Neural cell (in vitro differentiated cells): ENCODE measurements at regions not wholly inside any gene's neighbourhood (a gene's known extent, or its start where the extent isn't known, plus 50 kb on each side); places are given as distances from the start of the nearest gene placed in this dataset.

Experiments
- H2AFZ ChIP-seq: fragments of 200-600, 300-800 bp; sonication (generic), shearing (Covaris generic); 2 replicates; pipeline ENCODE4 v1.6.0; 2014; ENCODE audit warnings: low read depth, mild to moderate bottlenecking, antibody characterized with exemption, low read length, moderate library complexity
- H3F3A ChIP-seq: fragments of 200-600 bp; shearing (Covaris generic); 2 replicates; pipeline ENCODE4 v1.6.1; 2016; ENCODE audit warnings: mild to moderate bottlenecking, moderate library complexity, mixed read lengths, antibody characterized with exemption, low read length; ENCODE audit not compliant: insufficient read depth, poor library complexity, severe bottlenecking
- H3K27ac ChIP-seq: fragments of 200-600, 300-800 bp; sonication (generic), shearing (Covaris generic); 2 replicates; pipeline ENCODE4 v1.5.1; 2014; ENCODE audit warnings: mild to moderate bottlenecking, low read length, moderate library complexity
- H3K27me3 ChIP-seq: fragments of 300-800, 200-600 bp; sonication (generic), shearing (Covaris generic); 2 replicates; pipeline ENCODE4 v1.6.0; 2014; ENCODE audit warnings: mild to moderate bottlenecking, low read depth, low read length, moderate library complexity; ENCODE audit not compliant: insufficient read depth
- H3K36me3 ChIP-seq: fragments of 300-800, 200-600 bp; sonication (generic), shearing (Covaris generic); 2 replicates; pipeline ENCODE4 v1.5.1; 2014; ENCODE audit warnings: mild to moderate bottlenecking, antibody characterized with exemption, low read length, moderate library complexity; ENCODE audit not compliant: insufficient read depth
- H3K4me2 ChIP-seq: fragments of 300-800, 200-600 bp; sonication (generic), shearing (Covaris generic); 2 replicates; pipeline ENCODE4 v1.6.0; 2014; ENCODE audit warnings: mild to moderate bottlenecking, low read length
- H3K4me3 ChIP-seq: fragments of 300-800, 200-600 bp; sonication (generic), shearing (Covaris generic); 2 replicates; pipeline ENCODE4 v1.5.1; 2014; ENCODE audit warnings: mild to moderate bottlenecking, low read length, moderate library complexity
- H3K79me2 ChIP-seq: fragments of 200-600 bp; shearing (Covaris generic); replicated peaks from 2 replicates; pipeline ENCODE4 v1.6.0; 2014; ENCODE audit warnings: mild to moderate bottlenecking, low read length, moderate library complexity; ENCODE audit not compliant: insufficient read depth
- H3K9ac ChIP-seq: fragments of 300-800, 200-600 bp; sonication (generic), shearing (Covaris generic); 2 replicates; pipeline ENCODE4 v1.6.1; 2016; ENCODE audit warnings: mild to moderate bottlenecking, low read length, mixed read lengths
- H3K9me2 ChIP-seq: fragments of 200-600 bp; shearing (Covaris generic); 2 replicates; pipeline ENCODE4 v1.6.1; 2016; ENCODE audit warnings: mild to moderate bottlenecking, low read length, mixed read lengths; ENCODE audit not compliant: insufficient read depth
- H3K9me3 ChIP-seq: fragments of 200-600, 300-800 bp; sonication (generic), shearing (Covaris generic); 2 replicates; pipeline ENCODE4 v1.6.1; 2016; ENCODE audit warnings: mild to moderate bottlenecking, mixed run types, low read length, moderate library complexity, mixed read lengths
- H4K20me1 ChIP-seq: fragments of 200-600 bp; shearing (Covaris generic); 2 replicates; pipeline ENCODE4 v1.6.1; 2016; ENCODE audit warnings: mild to moderate bottlenecking, mixed run types; ENCODE audit not compliant: insufficient read depth
- EP300 ChIP-seq: fragments of 450-650 bp; conservative IDR thresholded peaks from 2 replicates; pipeline ENCODE4 v1.6.1; 2014; ENCODE audit warnings: antibody characterized with exemption, mild to moderate bottlenecking, moderate library complexity; ENCODE audit not compliant: poor library complexity, severe bottlenecking
- EZH2 ChIP-seq: fragments of 200-600, 300-800 bp; shearing (Covaris generic), sonication (generic); IDR thresholded peaks from 2 replicates; pipeline ENCODE4 v1.6.1; 2014; ENCODE audit warnings: antibody characterized with exemption, low read length, borderline replicate concordance, mild to moderate bottlenecking; ENCODE audit not compliant: insufficient read depth, poor library complexity, severe bottlenecking
- MXI1 ChIP-seq: fragments of 450-650 bp; conservative IDR thresholded peaks from 2 replicates; pipeline ENCODE4 v1.6.1; 2014; ENCODE audit warnings: antibody characterized with exemption, mild to moderate bottlenecking; ENCODE audit not compliant: poor library complexity, severe bottlenecking
- POLR2AphosphoS5 ChIP-seq: IDR thresholded peaks from 2 replicates; pipeline ENCODE4 v1.6.1; 2012
- RAD21 ChIP-seq: fragments of 450-650 bp; conservative IDR thresholded peaks from 2 replicates; pipeline ENCODE4 v1.6.1; 2014; ENCODE audit warnings: antibody characterized with exemption, mild to moderate bottlenecking, moderate library complexity
- SMC3 ChIP-seq: fragments of 450-650 bp; conservative IDR thresholded peaks from 2 replicates; pipeline ENCODE4 v1.6.1; 2014; ENCODE audit warnings: antibody characterized with exemption, mild to moderate bottlenecking, moderate library complexity; ENCODE audit not compliant: poor library complexity
- TAF1 ChIP-seq: IDR thresholded peaks from 2 replicates; pipeline ENCODE4 v1.6.1; 2012; ENCODE audit warnings: low read depth
- TF ChIP-seq, protein P1 (sequence below): fragments of 450-650 bp; IDR thresholded peaks from 2 replicates; pipeline ENCODE4 v1.5.1; 2014; ENCODE audit warnings: antibody characterized with exemption, mild to moderate bottlenecking, moderate library complexity; ENCODE audit not compliant: poor library complexity, severe bottlenecking
- TF ChIP-seq, protein P2 (sequence below): IDR thresholded peaks from 2 replicates; pipeline ENCODE4 v1.6.1; 2012; ENCODE audit warnings: borderline replicate concordance

DNA sequence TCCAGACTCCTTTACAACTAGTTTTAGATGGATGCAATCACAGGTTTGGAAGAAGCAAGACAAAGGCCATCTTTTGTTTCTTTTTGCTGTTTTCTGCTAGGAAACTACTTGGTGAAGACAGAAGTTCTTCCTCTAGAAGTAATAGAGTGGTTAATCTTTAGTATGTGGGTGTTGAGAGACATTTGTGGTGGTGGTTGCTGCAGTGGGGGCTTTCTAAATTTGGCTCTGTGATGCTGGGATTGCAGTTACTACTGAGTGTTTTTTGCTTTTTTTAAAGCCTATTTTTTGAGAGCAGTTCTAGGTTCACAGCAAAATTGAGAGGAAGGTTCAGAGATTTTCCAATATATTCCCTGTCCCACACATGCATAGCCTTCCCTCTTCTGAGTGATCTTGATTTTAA, 120.0 kb downstream of the AASDHPPT start:
- no peaks in the 10 kb centered on the region for H3F3A ChIP-seq
- no peak overlapping the region for H2AFZ ChIP-seq
- H3K9me3 ChIP-seq: no peaks in the 10 kb centered on the region
- H3K4me3 ChIP-seq: no peak overlapping the region
- no peaks in the 10 kb centered on the region for H3K36me3 ChIP-seq
- H3K79me2 ChIP-seq: no peaks in the 10 kb centered on the region
- no peak overlapping the region for H3K27ac ChIP-seq
- H3K9me2 ChIP-seq: no peaks in the 10 kb centered on the region
- no peaks in the 10 kb centered on the region for H4K20me1 ChIP-seq
- H3K4me2 ChIP-seq: no peak overlapping the region
- TF ChIP-seq RAD21: no peak
- TF ChIP-seq MXI1: no peak
- no peak for TF ChIP-seq POLR2AphosphoS5
- no peak for TF ChIP-seq EP300
- TF ChIP-seq, protein P1, sequence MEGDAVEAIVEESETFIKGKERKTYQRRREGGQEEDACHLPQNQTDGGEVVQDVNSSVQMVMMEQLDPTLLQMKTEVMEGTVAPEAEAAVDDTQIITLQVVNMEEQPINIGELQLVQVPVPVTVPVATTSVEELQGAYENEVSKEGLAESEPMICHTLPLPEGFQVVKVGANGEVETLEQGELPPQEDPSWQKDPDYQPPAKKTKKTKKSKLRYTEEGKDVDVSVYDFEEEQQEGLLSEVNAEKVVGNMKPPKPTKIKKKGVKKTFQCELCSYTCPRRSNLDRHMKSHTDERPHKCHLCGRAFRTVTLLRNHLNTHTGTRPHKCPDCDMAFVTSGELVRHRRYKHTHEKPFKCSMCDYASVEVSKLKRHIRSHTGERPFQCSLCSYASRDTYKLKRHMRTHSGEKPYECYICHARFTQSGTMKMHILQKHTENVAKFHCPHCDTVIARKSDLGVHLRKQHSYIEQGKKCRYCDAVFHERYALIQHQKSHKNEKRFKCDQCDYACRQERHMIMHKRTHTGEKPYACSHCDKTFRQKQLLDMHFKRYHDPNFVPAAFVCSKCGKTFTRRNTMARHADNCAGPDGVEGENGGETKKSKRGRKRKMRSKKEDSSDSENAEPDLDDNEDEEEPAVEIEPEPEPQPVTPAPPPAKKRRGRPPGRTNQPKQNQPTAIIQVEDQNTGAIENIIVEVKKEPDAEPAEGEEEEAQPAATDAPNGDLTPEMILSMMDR: no peak
- H3K9ac ChIP-seq: no peak overlapping the region
- no peaks in the 10 kb centered on the region for H3K27me3 ChIP-seq

DNA sequence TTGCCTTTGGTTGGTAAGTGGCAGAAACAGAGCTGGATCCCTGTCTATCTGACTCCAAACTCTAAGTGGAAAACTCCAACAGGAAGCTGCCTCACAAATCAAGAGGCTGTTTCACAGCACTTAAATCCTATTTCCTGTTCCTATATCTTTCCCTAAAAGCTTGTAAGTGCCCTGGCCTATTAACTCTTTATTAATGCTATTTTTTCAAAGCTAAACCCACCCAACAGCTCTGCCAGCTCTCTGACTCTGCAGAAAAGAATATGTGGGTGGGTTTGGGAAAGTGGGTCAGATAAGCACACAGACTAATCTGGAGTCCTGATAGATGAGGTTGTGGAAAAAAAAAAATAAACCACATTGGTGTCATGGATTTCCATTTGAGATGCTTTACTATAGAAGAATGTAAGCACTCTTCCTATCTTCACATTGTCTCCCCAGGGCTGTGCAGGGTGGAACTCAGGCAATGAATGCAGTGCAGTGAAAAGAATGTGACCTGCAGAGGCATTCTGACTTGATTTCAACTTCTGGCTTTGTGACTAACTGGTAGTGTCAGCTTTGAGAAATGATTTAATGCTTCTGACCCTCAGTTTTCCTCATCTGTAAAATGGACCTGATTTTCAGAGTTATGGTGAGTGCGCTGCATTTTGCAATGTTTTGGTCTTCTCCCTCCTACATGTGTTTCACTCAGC, 125.6 kb downstream of the AASDHPPT start:
- Histone ChIP-seq H3K9me2 (no peaks in the 10 kb centered on the region), H3K4me3 (no peak overlapping the region), H3F3A (no peaks in the 10 kb centered on the region), H2AFZ (no peak overlapping the region), H3K27ac (no peak overlapping the region), H3K79me2 (no peaks in the 10 kb centered on the region), H3K27me3 (no peaks in the 10 kb centered on the region), H3K36me3 (no peaks in the 10 kb centered on the region), H3K9ac (no peak overlapping the region), H3K4me2 (no peak overlapping the region), H3K9me3 (no peaks in the 10 kb centered on the region), H4K20me1 (no peaks in the 10 kb centered on the region)
- TF ChIP-seq EZH2: no peak
- TF ChIP-seq, protein P2, sequence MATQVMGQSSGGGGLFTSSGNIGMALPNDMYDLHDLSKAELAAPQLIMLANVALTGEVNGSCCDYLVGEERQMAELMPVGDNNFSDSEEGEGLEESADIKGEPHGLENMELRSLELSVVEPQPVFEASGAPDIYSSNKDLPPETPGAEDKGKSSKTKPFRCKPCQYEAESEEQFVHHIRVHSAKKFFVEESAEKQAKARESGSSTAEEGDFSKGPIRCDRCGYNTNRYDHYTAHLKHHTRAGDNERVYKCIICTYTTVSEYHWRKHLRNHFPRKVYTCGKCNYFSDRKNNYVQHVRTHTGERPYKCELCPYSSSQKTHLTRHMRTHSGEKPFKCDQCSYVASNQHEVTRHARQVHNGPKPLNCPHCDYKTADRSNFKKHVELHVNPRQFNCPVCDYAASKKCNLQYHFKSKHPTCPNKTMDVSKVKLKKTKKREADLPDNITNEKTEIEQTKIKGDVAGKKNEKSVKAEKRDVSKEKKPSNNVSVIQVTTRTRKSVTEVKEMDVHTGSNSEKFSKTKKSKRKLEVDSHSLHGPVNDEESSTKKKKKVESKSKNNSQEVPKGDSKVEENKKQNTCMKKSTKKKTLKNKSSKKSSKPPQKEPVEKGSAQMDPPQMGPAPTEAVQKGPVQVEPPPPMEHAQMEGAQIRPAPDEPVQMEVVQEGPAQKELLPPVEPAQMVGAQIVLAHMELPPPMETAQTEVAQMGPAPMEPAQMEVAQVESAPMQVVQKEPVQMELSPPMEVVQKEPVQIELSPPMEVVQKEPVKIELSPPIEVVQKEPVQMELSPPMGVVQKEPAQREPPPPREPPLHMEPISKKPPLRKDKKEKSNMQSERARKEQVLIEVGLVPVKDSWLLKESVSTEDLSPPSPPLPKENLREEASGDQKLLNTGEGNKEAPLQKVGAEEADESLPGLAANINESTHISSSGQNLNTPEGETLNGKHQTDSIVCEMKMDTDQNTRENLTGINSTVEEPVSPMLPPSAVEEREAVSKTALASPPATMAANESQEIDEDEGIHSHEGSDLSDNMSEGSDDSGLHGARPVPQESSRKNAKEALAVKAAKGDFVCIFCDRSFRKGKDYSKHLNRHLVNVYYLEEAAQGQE: no peak
- TF ChIP-seq, protein P1: no peak
- TF ChIP-seq MXI1: no peak
- TF ChIP-seq SMC3: no peak
- no peak for TF ChIP-seq POLR2AphosphoS5
- TF ChIP-seq RAD21: no peak
- no peak for TF ChIP-seq EP300
- no peak for TF ChIP-seq TAF1
